Gastroesophageal sphincter (tissue), 3 donors: ENCODE measurements at regions not wholly inside any gene's neighbourhood (a gene's known extent, or its start where the extent isn't known, plus 50 kb on each side); places are given as distances from the start of the nearest gene placed in this dataset.

Source experiments
- EP300 ChIP-seq: sonication (generic); formaldehyde crosslinking; IDR thresholded peaks from one replicate; pipeline ENCODE4 v1.6.1; 2017; ENCODE audit warnings: antibody characterized with exemption, mild to moderate bottlenecking
- POLR2A ChIP-seq, 2 donors: fragments of 450-650 bp; IDR thresholded peaks; one replicate each; pipeline ENCODE4 v1.6.1; 2017; ENCODE audit warnings: antibody characterized with exemption in 2 of 2, mild to moderate bottlenecking in 2 of 2, moderate library complexity in 1 of 2
- TF ChIP-seq, protein P1 (sequence below), 4 experiments: fragments of 200-600 bp in 2 of 4; fragments of 450-650 bp in 2 of 4; sonication (generic) in 1 of 4; IDR thresholded peaks; one replicate each; pipeline ENCODE4 v1.5.1; 2017 to 2019; ENCODE audit warnings: antibody characterized with exemption in 4 of 4, mild to moderate bottlenecking in 2 of 4, moderate library complexity in 2 of 4

DNA sequence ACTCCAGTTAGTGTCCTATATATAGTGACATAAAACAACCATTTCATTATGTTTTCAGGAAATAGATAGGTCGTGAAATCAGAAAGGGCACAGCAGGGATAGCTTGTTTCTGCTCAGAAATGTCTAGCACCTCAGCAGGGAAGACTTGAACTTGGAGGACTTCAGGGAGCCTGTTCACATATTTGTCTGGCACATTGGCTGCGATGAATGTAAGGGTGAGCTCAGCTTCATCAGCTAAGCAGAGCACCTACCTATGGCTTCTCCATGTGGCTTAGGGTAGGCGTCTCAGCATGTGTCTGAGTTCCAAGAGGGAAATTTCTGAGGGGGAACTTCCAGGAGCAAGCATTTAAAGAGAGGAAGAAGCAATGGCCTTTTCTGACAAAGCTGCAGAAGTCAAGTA lies 126.2 kb downstream of the PCDH10 start:
- TF ChIP-seq POLR2A (IDR thresholded peaks at IDR 0.05): no peak
- TF ChIP-seq, protein P1, sequence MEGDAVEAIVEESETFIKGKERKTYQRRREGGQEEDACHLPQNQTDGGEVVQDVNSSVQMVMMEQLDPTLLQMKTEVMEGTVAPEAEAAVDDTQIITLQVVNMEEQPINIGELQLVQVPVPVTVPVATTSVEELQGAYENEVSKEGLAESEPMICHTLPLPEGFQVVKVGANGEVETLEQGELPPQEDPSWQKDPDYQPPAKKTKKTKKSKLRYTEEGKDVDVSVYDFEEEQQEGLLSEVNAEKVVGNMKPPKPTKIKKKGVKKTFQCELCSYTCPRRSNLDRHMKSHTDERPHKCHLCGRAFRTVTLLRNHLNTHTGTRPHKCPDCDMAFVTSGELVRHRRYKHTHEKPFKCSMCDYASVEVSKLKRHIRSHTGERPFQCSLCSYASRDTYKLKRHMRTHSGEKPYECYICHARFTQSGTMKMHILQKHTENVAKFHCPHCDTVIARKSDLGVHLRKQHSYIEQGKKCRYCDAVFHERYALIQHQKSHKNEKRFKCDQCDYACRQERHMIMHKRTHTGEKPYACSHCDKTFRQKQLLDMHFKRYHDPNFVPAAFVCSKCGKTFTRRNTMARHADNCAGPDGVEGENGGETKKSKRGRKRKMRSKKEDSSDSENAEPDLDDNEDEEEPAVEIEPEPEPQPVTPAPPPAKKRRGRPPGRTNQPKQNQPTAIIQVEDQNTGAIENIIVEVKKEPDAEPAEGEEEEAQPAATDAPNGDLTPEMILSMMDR (IDR thresholded peaks at IDR 0.05): no peak
- no peak for TF ChIP-seq EP300
